Right lobe of liver (tissue), 6 donors: ENCODE measurements at regions not wholly inside any gene's neighbourhood (a gene's known extent, or its start where the extent isn't known, plus 50 kb on each side); places are given as distances from the start of the nearest gene placed in this dataset.

Source experiments
- ATAC-seq, 4 donors: fragments of 200-7000 bp; cut with Tn5 transposase; one replicate each; pipeline ENCODE4 v1.9.1; 2020; ENCODE audit warnings: mild to moderate bottlenecking in 4 of 4, moderate library complexity in 4 of 4
- DNase-seq, 3 donors: peaks; one replicate each; pipeline ENCODE4 v3.0.0-alpha.2; 2020
- H3K27ac ChIP-seq, 3 donors: fragments of 200-600 bp; one replicate each; pipeline ENCODE4 v1.8.0; 2022
- H3K27me3 ChIP-seq, 2 donors: fragments of 200-600 bp; one replicate each; pipeline ENCODE4 v1.8.0; 2022
- H3K36me3 ChIP-seq, 4 donors: fragments of 200-600 bp; sonication (generic) in 1 of 4; one replicate each; pipeline versions ENCODE4 v1.5.1 to v1.8.0; 2017 to 2022; ENCODE audit warnings: control low read depth in 1 of 4
- H3K4me1 ChIP-seq, 4 donors: fragments of 200-600 bp; sonication (generic) in 1 of 4; one replicate each; pipeline versions ENCODE4 v1.5.1 to v1.8.0; 2017 to 2022; ENCODE audit warnings: control low read depth in 1 of 4
- H3K4me3 ChIP-seq, 3 donors: fragments of 200-600 bp; one replicate each; pipeline ENCODE4 v1.8.0; 2022
- H3K9me3 ChIP-seq, 4 donors: fragments of 200-600 bp; sonication (generic) in 1 of 4; one replicate each; pipeline versions ENCODE4 v1.5.1 to v1.8.0; 2017 to 2022; ENCODE audit warnings: control low read depth in 1 of 4
- CTCF ChIP-seq, 4 donors: fragments of 200-600 bp in 3 of 4; fragments of 450-650 bp in 1 of 4; IDR thresholded peaks; one replicate each; pipeline versions ENCODE4 v1.5.1 to v1.8.0; 2016 to 2022; ENCODE audit warnings: antibody characterized with exemption in 4 of 4, mild to moderate bottlenecking in 2 of 4
- POLR2A ChIP-seq: fragments of 450-650 bp; IDR thresholded peaks from one replicate; pipeline ENCODE4 v1.6.1; 2017; ENCODE audit warnings: antibody characterized with exemption, mild to moderate bottlenecking
- WGBS: methylation state at CpG from one replicate; pipeline ENCODE4 v1.1.6; 2018; ENCODE audit warnings: low coverage, low lambda C conversion rate; ENCODE audit not compliant: insufficient coverage; ENCODE audit errors: missing lambda C conversion rate; 5-methylcytosine and 5-hydroxymethylcytosine counted together
- intact Hi-C, 2 donors: fragments of 100-400 bp; cut with DNase I; formaldehyde crosslinking; loops; one replicate each; pipeline versions ENCODE4 v1.11.2 to v1.14.1; 2022
- donor health status: DM: no; HTN: yes; CAD: no.
- donor health status: DM: no; HTN: no; CAD: no.
- donor health status: DM: no; HTN: no; CAD: no.
- donor health status: DM: no; HTN: yes; CAD: no.
- donor health status: DM: no; HTN: yes; CAD: no.

DNA sequence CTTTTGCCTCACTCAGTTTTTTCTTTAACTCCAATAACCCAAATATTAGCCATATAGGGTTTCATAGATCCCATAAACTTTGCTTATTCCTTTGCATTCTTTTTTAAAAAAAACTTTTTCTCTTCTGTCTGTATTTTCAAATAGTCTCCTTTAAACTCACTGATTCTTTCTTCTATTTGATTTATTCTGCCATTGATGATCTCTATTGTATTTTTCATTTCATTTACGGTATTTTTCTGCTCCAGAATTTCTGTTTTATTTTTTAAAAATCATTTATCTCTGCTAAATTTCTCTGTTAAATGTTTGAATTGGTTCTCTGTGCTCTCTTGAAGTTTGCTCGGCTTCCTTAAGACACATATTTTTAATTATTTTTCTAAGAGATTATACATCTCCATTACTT is 573.3 kb upstream of the MAN1A1 start:
- DNase-seq: no peak
- no peak for ATAC-seq
- peaks cover 0 to 8% (median 0%) of the 10 kb centered on the region in 4 donors for H3K9me3 ChIP-seq
- no peaks in the 10 kb centered on the region for H3K4me1 ChIP-seq
- no peak for TF ChIP-seq CTCF (IDR thresholded peaks at IDR 0.05)
- TF ChIP-seq POLR2A: no peak
- H3K27ac ChIP-seq: no peak overlapping the region
- H3K36me3 ChIP-seq: no peaks in the 10 kb centered on the region
- H3K27me3 ChIP-seq: no peaks in the 10 kb centered on the region
- H3K4me3 ChIP-seq: no peak overlapping the region
- WGBS: 28% methylated on average over 2 of the region's 2 CpGs
- intact Hi-C loops: no loop called here

DNA sequence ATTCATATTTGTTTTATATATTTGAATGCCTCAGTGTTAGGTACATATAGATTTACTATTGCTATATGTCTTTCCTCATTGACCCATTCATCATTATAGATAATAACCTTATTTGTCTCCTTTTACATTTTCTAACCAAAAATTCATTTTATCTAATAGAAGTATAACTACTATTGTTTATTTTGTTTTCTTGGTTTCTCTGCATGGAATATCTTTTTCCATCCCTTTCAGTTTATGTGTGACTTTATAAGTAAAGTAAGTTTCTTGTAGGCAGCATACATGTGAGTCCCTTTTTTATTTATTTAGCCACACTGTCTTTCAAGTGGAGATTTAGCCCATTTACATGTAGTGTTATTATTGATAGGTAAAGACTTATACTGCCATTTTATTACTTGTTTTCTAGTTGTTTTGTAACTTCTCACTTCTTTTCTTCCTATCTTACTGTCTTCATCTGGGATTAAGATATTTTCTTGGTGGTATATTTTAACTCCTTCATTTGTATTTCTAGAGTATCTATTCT is 572.0 kb upstream of the MAN1A1 start:
- Histone ChIP-seq H3K27me3 (no peaks in the 10 kb centered on the region), H3K9me3 (peaks cover 0 to 8% (median 0%) of the 10 kb centered on the region in 4 donors), H3K27ac (no peak overlapping the region), H3K4me3 (no peak overlapping the region), H3K4me1 (no peaks in the 10 kb centered on the region), H3K36me3 (no peaks in the 10 kb centered on the region)
- no peak for DNase-seq
- intact Hi-C loops: no loop called here
- no peak for ATAC-seq
- TF ChIP-seq POLR2A (no peak), CTCF (IDR thresholded peaks at IDR 0.05) (no peak)

DNA sequence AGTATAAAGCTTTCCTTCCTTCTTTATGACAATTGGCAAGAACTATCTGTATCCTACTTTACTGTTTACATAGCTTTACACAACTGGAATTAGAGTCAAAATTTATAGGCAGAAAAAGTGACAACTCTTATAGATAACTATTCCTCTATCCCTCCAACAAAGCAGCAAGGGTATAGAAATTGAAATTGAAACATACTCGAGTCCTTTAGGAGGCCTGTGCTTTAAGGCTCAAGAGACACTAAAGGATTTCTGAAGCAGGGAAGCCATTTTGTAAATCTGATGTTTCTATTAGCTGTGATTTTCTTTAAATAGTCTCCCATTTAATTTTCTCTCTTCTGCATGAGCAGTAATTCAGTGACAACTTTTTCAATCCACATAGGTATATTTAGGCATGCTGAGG is 567.6 kb upstream of the MAN1A1 start:
- Histone ChIP-seq H3K36me3 (no peaks in the 10 kb centered on the region), H3K4me3 (no peak overlapping the region), H3K9me3 (peaks cover 0 to 8% (median 0%) of the 10 kb centered on the region in 4 donors), H3K27me3 (no peaks in the 10 kb centered on the region), H3K4me1 (no peaks in the 10 kb centered on the region), H3K27ac (no peak overlapping the region)
- ATAC-seq (no peak), DNase-seq (no peak)
- TF ChIP-seq CTCF (IDR thresholded peaks at IDR 0.05) (no peak), POLR2A (no peak)
- intact Hi-C loops: no loop called here
- WGBS: 29% methylated on average over 1 of the region's 1 CpG

DNA sequence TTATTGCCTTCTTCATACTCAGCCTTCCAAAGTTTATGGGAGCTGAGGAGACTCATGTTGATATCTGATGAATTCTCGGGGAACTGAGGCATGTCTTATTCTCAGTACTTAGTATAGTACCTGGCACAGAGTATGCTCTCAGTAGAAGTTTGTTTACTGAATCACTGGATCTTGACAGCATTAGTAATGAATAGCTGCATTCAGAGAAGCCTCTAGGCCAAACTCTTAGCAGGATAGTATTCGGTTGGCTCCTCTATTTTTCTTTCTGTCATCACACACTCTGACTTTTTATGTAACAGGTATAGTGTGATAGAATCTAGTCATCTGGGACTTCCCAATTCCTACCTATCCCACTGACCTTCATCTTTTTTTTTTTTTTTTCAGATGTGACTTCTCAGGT is 566.4 kb upstream of the MAN1A1 start:
- intact Hi-C loops: no loop called here
- Histone ChIP-seq H3K36me3 (no peaks in the 10 kb centered on the region), H3K4me1 (no peaks in the 10 kb centered on the region)

More for the DNA sequence above, 566.4 kb upstream of the MAN1A1 start:
- DNase-seq: no peak
- Histone ChIP-seq H3K27ac (no peak overlapping the region), H3K27me3 (no peaks in the 10 kb centered on the region), H3K9me3 (peaks cover 0 to under 1% (median 0%) of the 10 kb centered on the region in 4 donors), H3K4me3 (no peak overlapping the region)
- no peak for ATAC-seq
- WGBS: 56% methylated on average over 2 of the region's 2 CpGs
- TF ChIP-seq CTCF (IDR thresholded peaks at IDR 0.05) (no peak), POLR2A (no peak)
